Heart left ventricle (tissue), 16 donors: ENCODE measurements at regions not wholly inside any gene's neighbourhood (a gene's known extent, or its start where the extent isn't known, plus 50 kb on each side); places are given as distances from the start of the nearest gene placed in this dataset.

Source experiments
- ATAC-seq, 4 donors: fragments of 200-7000 bp; cut with Tn5 transposase; one replicate each; pipeline ENCODE4 v1.9.1; 2020 to 2022; ENCODE audit warnings: moderate library complexity in 4 of 4, mild to moderate bottlenecking in 3 of 4, moderate number of reproducible peaks in 1 of 4
- DNase-seq, 5 donors: peaks; one replicate each; pipeline ENCODE4 v3.0.0-alpha.2; 2020
- H3K27ac ChIP-seq, 12 donors: fragments of 200-600 bp; sonication (generic) in 4 of 12; one replicate each; pipeline versions ENCODE4 v1.5.0 to v1.8.0; 2016 to 2022; ENCODE audit warnings: mild to moderate bottlenecking in 2 of 12
- H3K27me3 ChIP-seq, 9 donors: fragments of 200-600 bp; sonication (generic) in 2 of 9; one replicate each; pipeline versions ENCODE4 v1.5.1 to v1.8.0; 2016 to 2022; ENCODE audit warnings: mild to moderate bottlenecking in 3 of 9
- H3K36me3 ChIP-seq, 9 donors: fragments of 200-600 bp; sonication (generic) in 2 of 9; one replicate each; pipeline versions ENCODE4 v1.5.0 to v1.8.0; 2018 to 2022; ENCODE audit warnings: mild to moderate bottlenecking in 2 of 9
- H3K4me1 ChIP-seq, 12 donors: fragments of 200-600 bp; sonication (generic) in 4 of 12; one replicate each; pipeline versions ENCODE4 v1.5.0 to v1.8.0; 2016 to 2022; ENCODE audit warnings: mild to moderate bottlenecking in 3 of 12
- H3K4me3 ChIP-seq, 12 donors: fragments of 200-600 bp; sonication (generic) in 4 of 12; one replicate each; pipeline versions ENCODE4 v1.5.0 to v1.8.0; 2017 to 2022; ENCODE audit warnings: mild to moderate bottlenecking in 9 of 12, moderate library complexity in 4 of 12
- H3K9me3 ChIP-seq, 12 donors: fragments of 200-600 bp; sonication (generic) in 4 of 12; one replicate each; pipeline versions ENCODE4 v1.5.0 to v1.8.0; 2016 to 2022; ENCODE audit warnings: mild to moderate bottlenecking in 1 of 12
- POLR2A ChIP-seq, 2 donors: fragments of 450-650 bp; IDR thresholded peaks; one replicate each; pipeline ENCODE4 v1.6.1; 2017; ENCODE audit warnings: antibody characterized with exemption in 2 of 2, mild to moderate bottlenecking in 2 of 2, moderate library complexity in 2 of 2
- WGBS, 4 donors: extraction: QIAGEN DNeasy Blood & Tissue Kit in 2 of 4; methylation state at CpG; one replicate each; pipeline versions ENCODE4 v1.1.5 to v1.1.7; 2013 to 2018; 5-methylcytosine and 5-hydroxymethylcytosine counted together
- intact Hi-C, 10 donors: fragments of 100-400 bp; cut with DNase I; formaldehyde crosslinking; loops; one replicate each; pipeline versions ENCODE4 v1.11.1 to v1.14.2; 2022
- TF ChIP-seq, protein P1 (sequence below), 12 donors: fragments of 200-600 bp; sonication (generic) in 4 of 12; IDR thresholded peaks; one replicate each; pipeline versions ENCODE4 v1.5.0 to v1.8.0; 2018 to 2022; ENCODE audit warnings: antibody characterized with exemption in 12 of 12, mild to moderate bottlenecking in 5 of 12
- donor health status: ischemic (EF 13 %, LVEDD 7.1; RV severe dilation, severe dysfunction).
- donor health status: healthy with polysubstance abuse.
- donor health status: DM: no; HTN: yes; CAD: no.
- donor health status: DM: no; HTN: no; CAD: no.
- donor health status: ischemic (EF 25% LVEDD 6.9; RV normal size, moderate dysfunction).
- donor health status: ischemic (EF 25% LVEDD 5.7; RV mildly dilated, moderate dysfunction).
- donor health status: healthy.
- donor health status: DM: yes; HTN: yes; CAD: no.
- donor health status: ischemic (EF 35%, LVEDD 5.7; RV mildly dilated, moderate dysfunction).
- donor health status: nonischemic (EF 11% LVEDD 7.7; RV severe dilation, severe dysfunction).
- donor health status: DM: yes; HTN: yes; CAD: no.
- donor health status: PGD.
- donor health status: ischemic (EF 29% LVEDD 5.4; RV normal size, mild dysfunction).
- donor health status: nonischemic (EF 23%, LVEDD 6.1; RV moderate dilation, normal function).

DNA sequence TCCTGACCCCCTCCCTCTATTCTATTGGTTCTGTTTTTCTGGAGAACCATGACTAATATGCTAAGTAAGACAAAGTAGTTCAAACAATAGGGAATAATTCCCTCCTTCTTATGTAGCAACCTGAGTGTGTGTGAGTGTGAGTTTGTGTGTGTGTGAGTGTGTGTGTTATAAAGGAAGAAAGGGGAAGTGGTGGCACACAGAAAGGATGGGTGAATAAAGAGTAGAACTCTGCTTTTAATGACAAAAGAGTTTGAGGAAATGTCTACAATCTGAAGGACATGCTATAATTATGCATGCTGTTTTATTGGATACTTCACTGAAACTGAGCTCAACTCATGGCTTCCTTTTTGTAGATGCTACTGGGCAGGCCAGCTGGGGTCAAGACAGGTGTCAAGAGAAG, 489.5 kb downstream of the REEP3 start:
- no peaks in the 10 kb centered on the region for H3K36me3 ChIP-seq
- DNase-seq (no peak), ATAC-seq (no peak)
- intact Hi-C loops = no loop called here
- H3K4me3 ChIP-seq = no peak overlapping the region
- no peaks in the 10 kb centered on the region for H3K27me3 ChIP-seq
- TF ChIP-seq, protein P1, sequence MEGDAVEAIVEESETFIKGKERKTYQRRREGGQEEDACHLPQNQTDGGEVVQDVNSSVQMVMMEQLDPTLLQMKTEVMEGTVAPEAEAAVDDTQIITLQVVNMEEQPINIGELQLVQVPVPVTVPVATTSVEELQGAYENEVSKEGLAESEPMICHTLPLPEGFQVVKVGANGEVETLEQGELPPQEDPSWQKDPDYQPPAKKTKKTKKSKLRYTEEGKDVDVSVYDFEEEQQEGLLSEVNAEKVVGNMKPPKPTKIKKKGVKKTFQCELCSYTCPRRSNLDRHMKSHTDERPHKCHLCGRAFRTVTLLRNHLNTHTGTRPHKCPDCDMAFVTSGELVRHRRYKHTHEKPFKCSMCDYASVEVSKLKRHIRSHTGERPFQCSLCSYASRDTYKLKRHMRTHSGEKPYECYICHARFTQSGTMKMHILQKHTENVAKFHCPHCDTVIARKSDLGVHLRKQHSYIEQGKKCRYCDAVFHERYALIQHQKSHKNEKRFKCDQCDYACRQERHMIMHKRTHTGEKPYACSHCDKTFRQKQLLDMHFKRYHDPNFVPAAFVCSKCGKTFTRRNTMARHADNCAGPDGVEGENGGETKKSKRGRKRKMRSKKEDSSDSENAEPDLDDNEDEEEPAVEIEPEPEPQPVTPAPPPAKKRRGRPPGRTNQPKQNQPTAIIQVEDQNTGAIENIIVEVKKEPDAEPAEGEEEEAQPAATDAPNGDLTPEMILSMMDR (IDR thresholded peaks at IDR 0.05) = no peak
- no peak for TF ChIP-seq POLR2A (IDR thresholded peaks at IDR 0.05)
- peaks cover 0 to 4% (median 0%) of the 10 kb centered on the region in 12 donors for H3K4me1 ChIP-seq
- H3K27ac ChIP-seq = no peak overlapping the region
- peaks cover 0 to 22% (median 10%) of the 10 kb centered on the region in 12 donors for H3K9me3 ChIP-seq

DNA sequence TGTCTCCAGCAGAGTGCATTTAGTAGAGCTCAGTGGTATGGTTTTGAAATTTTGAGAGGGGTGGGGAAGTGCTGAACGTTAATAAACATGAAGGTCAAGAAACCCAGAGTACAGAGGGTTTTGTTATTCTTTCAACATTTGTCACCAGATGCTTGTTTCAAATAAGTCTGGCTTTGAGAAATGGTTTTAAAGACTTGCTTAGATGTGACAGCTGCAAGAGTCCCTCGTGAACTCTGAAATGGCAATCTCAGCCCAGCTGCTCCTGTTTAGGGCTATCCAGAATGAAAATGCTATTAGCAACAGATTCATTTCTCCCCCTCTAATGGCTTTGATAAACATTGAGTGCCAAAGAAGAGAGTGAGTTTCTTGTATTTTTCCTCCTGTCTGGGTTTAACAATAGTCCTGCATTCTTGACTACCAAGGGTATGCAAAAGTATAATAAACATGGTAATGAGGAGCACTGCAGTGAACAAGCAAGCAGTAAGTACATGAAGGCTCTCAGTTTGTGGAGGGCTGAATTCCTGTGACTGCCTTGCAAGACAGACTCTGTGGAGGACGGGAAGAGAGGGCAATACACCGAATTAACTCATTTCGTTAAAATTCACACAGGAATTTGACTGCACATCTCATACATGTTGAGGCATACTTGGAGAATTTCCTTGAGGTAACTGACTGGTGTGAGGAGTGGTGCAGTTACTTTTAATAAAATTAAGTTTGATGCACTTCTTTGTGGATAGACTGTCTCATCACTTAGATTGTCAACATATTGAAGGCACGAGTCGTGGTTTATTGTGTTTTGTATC, 490.9 kb downstream of the REEP3 start:
- 59 to 65% (median 62%) methylated on average over 7 of the region's 7 CpGs for WGBS, 4 donors
- no peak for DNase-seq
- no peak for ATAC-seq

GRCh38 chr10:64014281-64014680, 493.1 kb downstream of the REEP3 start:
- Histone ChIP-seq H3K4me1 (peaks cover 0 to 4% (median 0%) of the 10 kb centered on the region in 12 donors), H3K9me3 (no peaks in the 10 kb centered on the region), H3K4me3 (no peak overlapping the region), H3K27ac (no peak overlapping the region), H3K36me3 (no peaks in the 10 kb centered on the region), H3K27me3 (no peaks in the 10 kb centered on the region)
- DNase-seq = no peak
- WGBS, 4 donors = 85 to 100% (median 91%) methylated on average over 1 of the region's 1 CpG
- no peak for ATAC-seq
- TF ChIP-seq, protein P1 (IDR thresholded peaks at IDR 0.05) = no peak
- no peak for TF ChIP-seq POLR2A (IDR thresholded peaks at IDR 0.05)
- intact Hi-C loops = no loop called here

More for the DNA sequence above, 490.9 kb downstream of the REEP3 start:
- Histone ChIP-seq H3K27me3 (no peaks in the 10 kb centered on the region), H3K36me3 (no peaks in the 10 kb centered on the region), H3K4me3 (no peak overlapping the region), H3K4me1 (peaks cover 0 to 4% (median 0%) of the 10 kb centered on the region in 12 donors), H3K9me3 (peaks cover 0 to 9% (median 2%) of the 10 kb centered on the region in 12 donors), H3K27ac (peak overlapping the region in 1 of 12 donors; percentile 1)
- intact Hi-C loops = no loop called here
- TF ChIP-seq, protein P1 (IDR thresholded peaks at IDR 0.05) = no peak
- no peak for TF ChIP-seq POLR2A (IDR thresholded peaks at IDR 0.05)

DNA sequence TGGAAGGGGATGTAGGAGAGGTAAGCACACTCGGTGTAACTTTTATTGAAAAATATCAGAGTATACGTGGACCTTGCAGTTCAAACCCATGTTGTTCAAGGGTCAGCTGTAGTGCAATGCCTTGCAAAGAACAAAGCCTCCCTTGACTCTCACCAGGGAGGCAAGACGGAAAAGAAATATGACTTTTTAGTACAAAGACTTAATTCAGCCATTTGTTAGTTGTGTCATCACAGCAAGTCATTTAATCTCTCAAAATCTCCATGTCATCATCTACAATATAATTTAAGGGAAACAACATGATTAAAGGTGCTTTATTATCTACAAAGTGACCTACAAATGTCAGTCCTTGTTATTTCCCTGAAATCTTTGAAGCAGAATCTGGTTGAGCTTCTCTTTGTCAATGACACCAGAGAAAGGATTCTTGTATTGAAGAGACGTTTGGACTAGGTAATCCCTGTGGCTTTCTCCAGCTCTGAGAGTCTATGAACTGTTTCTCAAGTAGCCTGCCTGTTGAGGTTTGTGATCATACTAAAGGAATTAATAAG, 502.8 kb downstream of the REEP3 start:
- ATAC-seq = no peak
- 68 to 76% (median 74%) methylated on average over 4 of the region's 4 CpGs for WGBS, 4 donors
- TF ChIP-seq, protein P1 (IDR thresholded peaks at IDR 0.05) = no peak
- no peak for TF ChIP-seq POLR2A (IDR thresholded peaks at IDR 0.05)
- H3K4me3 ChIP-seq = no peak overlapping the region
- H3K9me3 ChIP-seq = peaks cover 0 to 8% (median 0%) of the 10 kb centered on the region in 12 donors
- no peak overlapping the region for H3K27ac ChIP-seq
- intact Hi-C loops = no loop called here
- H3K4me1 ChIP-seq = no peaks in the 10 kb centered on the region
- DNase-seq = no peak
- H3K27me3 ChIP-seq = no peaks in the 10 kb centered on the region
- H3K36me3 ChIP-seq = no peaks in the 10 kb centered on the region
